NCI-H82 treated with DMSO at 0.1 percent for 48 hours (cell line): ENCODE measurements at regions not wholly inside any gene's neighbourhood (a gene's known extent, or its start where the extent isn't known, plus 50 kb on each side); places are given as distances from the start of the nearest gene placed in this dataset.

Experiments
- DNase-seq: peaks from one replicate; lab custom pipeline; 2025; ENCODE audit not compliant: unreplicated experiment; lab: John Stamatoyannopoulos, UW

GRCh38 chr10:2744547-2745200 lies 322.7 kb upstream of the PFKP start:
- DNase-seq: no peak

GRCh38 chr10:2734603-2735002 lies 332.7 kb upstream of the PFKP start:
- DNase-seq: no peak

GRCh38 chr10:2733278-2733963 lies 333.9 kb upstream of the PFKP start:
- DNase-seq: no peak

- no peak for DNase-seq
Observed at GRCh38 chr10:2731940-2732339, 335.4 kb upstream of the PFKP start.

GRCh38 chr10:2729197-2729596 lies 338.2 kb upstream of the PFKP start:
- no peak for DNase-seq

GRCh38 chr10:2728087-2728486 lies 339.3 kb upstream of the PFKP start:
- DNase-seq: no peak

GRCh38 chr10:2716596-2716995 lies 350.8 kb upstream of the PFKP start:
- no peak for DNase-seq

- no peak for DNase-seq
Observed at GRCh38 chr10:2714597-2714996, 352.8 kb upstream of the PFKP start.

GRCh38 chr10:2703953-2704352 lies 363.4 kb upstream of the PFKP start:
- no peak for DNase-seq

GRCh38 chr10:2701802-2702201 lies 365.5 kb upstream of the PFKP start:
- no peak for DNase-seq

GRCh38 chr10:2700626-2701305 lies 366.6 kb upstream of the PFKP start:
- DNase-seq: no peak

GRCh38 chr10:2688958-2689357 lies 378.4 kb upstream of the PFKP start:
- DNase-seq: no peak

- no peak for DNase-seq
Observed at GRCh38 chr10:2686691-2687090, 380.7 kb upstream of the PFKP start.

- DNase-seq: no peak
Observed at GRCh38 chr10:2682491-2682890, 384.9 kb upstream of the PFKP start.

GRCh38 chr10:2681891-2682290 lies 385.5 kb upstream of the PFKP start:
- no peak for DNase-seq

- no peak for DNase-seq
Observed at GRCh38 chr10:2680821-2681220, 386.5 kb upstream of the PFKP start.

- DNase-seq: no peak
Observed at GRCh38 chr10:2679646-2680045, 387.7 kb upstream of the PFKP start.

GRCh38 chr10:2676455-2676854 lies 390.9 kb upstream of the PFKP start:
- no peak for DNase-seq

GRCh38 chr10:2674451-2674850 lies 392.9 kb upstream of the PFKP start:
- no peak for DNase-seq

- DNase-seq: no peak
Observed at GRCh38 chr10:2670864-2671263, 396.5 kb upstream of the PFKP start.

GRCh38 chr10:2665772-2666171 lies 401.6 kb upstream of the PFKP start:
- DNase-seq: no peak

GRCh38 chr10:2660276-2660675 lies 407.1 kb upstream of the PFKP start:
- DNase-seq: no peak
